ENCODE measurements at regions not wholly inside any gene's neighbourhood (a gene's known extent, or its start where the extent isn't known, plus 50 kb on each side); places are given as distances from the start of the nearest gene placed in this dataset.

DNA sequence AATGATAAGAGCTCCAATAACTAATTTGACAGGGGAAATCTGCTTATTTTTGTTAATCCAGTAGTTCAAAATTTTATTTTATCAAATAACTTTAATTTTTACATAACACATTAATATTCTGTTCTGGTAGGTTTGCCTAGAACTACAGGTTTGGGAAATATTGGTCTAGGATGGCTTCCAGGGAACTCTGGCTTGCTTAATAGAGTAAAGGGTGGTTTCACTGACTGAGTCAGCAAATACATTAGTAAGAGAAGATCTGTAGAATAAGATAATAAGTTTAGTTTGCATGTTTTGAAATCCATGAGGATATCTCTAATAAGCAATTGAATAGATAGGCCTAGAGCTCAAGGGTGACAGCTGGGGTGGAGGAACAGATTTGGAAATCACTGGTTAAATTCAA is 500.7 kb downstream of the ZNF674 start:
- TF ChIP-seq, protein P1, sequence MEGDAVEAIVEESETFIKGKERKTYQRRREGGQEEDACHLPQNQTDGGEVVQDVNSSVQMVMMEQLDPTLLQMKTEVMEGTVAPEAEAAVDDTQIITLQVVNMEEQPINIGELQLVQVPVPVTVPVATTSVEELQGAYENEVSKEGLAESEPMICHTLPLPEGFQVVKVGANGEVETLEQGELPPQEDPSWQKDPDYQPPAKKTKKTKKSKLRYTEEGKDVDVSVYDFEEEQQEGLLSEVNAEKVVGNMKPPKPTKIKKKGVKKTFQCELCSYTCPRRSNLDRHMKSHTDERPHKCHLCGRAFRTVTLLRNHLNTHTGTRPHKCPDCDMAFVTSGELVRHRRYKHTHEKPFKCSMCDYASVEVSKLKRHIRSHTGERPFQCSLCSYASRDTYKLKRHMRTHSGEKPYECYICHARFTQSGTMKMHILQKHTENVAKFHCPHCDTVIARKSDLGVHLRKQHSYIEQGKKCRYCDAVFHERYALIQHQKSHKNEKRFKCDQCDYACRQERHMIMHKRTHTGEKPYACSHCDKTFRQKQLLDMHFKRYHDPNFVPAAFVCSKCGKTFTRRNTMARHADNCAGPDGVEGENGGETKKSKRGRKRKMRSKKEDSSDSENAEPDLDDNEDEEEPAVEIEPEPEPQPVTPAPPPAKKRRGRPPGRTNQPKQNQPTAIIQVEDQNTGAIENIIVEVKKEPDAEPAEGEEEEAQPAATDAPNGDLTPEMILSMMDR (IDR thresholded peaks at IDR 0.05), result no peak
- TF ChIP-seq POLR2A (IDR thresholded peaks at IDR 0.05), result no peak
